Activated CD8-positive, alpha-beta T cell treated with anti-CD3 and anti-CD28 coated beads for 36 hours (primary cell): ENCODE measurements at regions not wholly inside any gene's neighbourhood (a gene's known extent, or its start where the extent isn't known, plus 50 kb on each side); places are given as distances from the start of the nearest gene placed in this dataset.

Source experiments
- ATAC-seq: fragments of 200-7000 bp; cut with Tn5 transposase; one replicate; pipeline ENCODE4 v1.10.0; 2021; ENCODE audit warnings: mild to moderate bottlenecking, moderate library complexity
- CTCF ChIA-PET: fragments of 350-600 bp; sonication (Branson Sonifier 250); formaldehyde crosslinking; loops from one replicate; lab custom pipeline; 2021; ENCODE audit warnings: antibody characterized with exemption; lab: Charles Lee
- POLR2A ChIA-PET: fragments of 350-600 bp; sonication (Branson Sonifier 250); formaldehyde crosslinking; loops from one replicate; lab custom pipeline; 2021; ENCODE audit warnings: antibody characterized with exemption; lab: Charles Lee
- DNase-seq: peaks from one replicate; pipeline ENCODE4 v3.0.0-alpha.2; 2020
- H3K27ac Mint-ChIP-seq: one replicate; pipeline ENCODE4 v1.8.0; 2021; ENCODE audit warnings: mild to moderate bottlenecking, mixed read lengths
- H3K27me3 Mint-ChIP-seq: one replicate; pipeline ENCODE4 v1.8.0; 2021; ENCODE audit warnings: mixed read lengths
- H3K36me3 Mint-ChIP-seq: one replicate; pipeline ENCODE4 v1.8.0; 2021; ENCODE audit warnings: low read depth, mixed read lengths
- H3K4me1 Mint-ChIP-seq: one replicate; pipeline ENCODE4 v1.8.0; 2021; ENCODE audit warnings: low read depth, mixed read lengths
- H3K4me3 Mint-ChIP-seq: one replicate; pipeline ENCODE4 v1.8.0; 2021; ENCODE audit warnings: mild to moderate bottlenecking, moderate library complexity, mixed read lengths
- H3K9me3 Mint-ChIP-seq: one replicate; pipeline ENCODE4 v1.8.0; 2021; ENCODE audit warnings: mixed read lengths
- CTCF ChIP-seq: fragments of 200-600 bp; IDR thresholded peaks from one replicate; pipeline ENCODE4 v1.8.0; 2022; ENCODE audit warnings: antibody characterized with exemption, mild to moderate bottlenecking
- intact Hi-C: fragments of 100-400 bp; cut with micrococcal nuclease; formaldehyde crosslinking; loops from one replicate; pipeline ENCODE4 v1.10.0; 2022

- DNase-seq (no peak), ATAC-seq (no peak)
- ChIA-PET POLR2A (no interaction called here), CTCF (no interaction called here)
- H3K4me1 Mint-ChIP-seq = no peaks in the 10 kb centered on the region
- no peak overlapping the region for H3K4me3 Mint-ChIP-seq
- H3K27ac Mint-ChIP-seq = no peak overlapping the region
- intact Hi-C loops = no loop called here
- no peaks in the 10 kb centered on the region for H3K36me3 Mint-ChIP-seq
- H3K9me3 Mint-ChIP-seq = no peaks in the 10 kb centered on the region
- TF ChIP-seq CTCF = no peak
- H3K27me3 Mint-ChIP-seq = no peaks in the 10 kb centered on the region
Measured at GRCh38 chr20:22799687-22800086, 215.3 kb upstream of the FOXA2 start.

DNA sequence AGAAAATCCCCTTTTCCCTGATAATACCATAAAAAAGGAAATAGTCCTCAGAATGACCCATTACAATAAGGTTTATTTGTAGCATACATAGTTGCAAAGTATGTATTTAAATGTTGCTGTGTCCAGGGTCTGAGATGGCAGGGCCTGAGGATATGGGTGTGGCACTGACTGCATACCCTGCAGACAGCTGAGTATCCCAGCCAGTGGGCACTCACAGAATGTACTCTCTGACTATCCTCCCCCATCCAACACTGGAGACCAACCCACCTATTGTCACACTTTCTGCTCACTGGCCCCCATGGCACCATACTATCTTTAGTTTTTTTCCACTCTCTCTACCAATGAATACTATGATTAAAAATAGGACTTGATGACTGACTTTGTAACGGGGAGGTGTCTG lies 215.8 kb upstream of the FOXA2 start:
- Mint-ChIP-seq H3K4me1 (no peaks in the 10 kb centered on the region), H3K27me3 (no peaks in the 10 kb centered on the region), H3K36me3 (no peaks in the 10 kb centered on the region), H3K9me3 (no peaks in the 10 kb centered on the region), H3K27ac (no peak overlapping the region), H3K4me3 (no peak overlapping the region)
- ATAC-seq (no peak), DNase-seq (no peak)
- intact Hi-C loops = no loop called here
- CTCF ChIA-PET = no interaction called here
- no peak for TF ChIP-seq CTCF
- POLR2A ChIA-PET = no interaction called here

DNA sequence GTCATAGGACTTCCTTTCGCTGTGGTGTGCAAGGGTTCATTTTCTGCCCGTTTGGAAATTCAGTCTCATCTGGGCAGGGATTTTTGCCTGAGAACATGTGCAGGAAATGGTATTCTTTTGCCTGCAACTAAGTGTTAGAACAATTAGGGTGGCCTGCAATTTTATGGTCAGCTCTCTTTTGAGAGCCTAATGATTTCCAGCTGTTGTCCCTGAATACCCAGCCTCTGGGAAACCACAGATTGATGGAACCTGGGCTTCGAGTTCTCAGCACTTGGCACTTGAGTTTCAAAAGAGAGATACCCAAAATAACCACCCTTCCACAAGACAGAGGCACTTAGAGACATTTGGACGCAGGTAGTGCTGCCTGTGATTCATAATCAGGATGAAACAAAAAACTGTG lies 217.2 kb upstream of the FOXA2 start:
- POLR2A ChIA-PET = no interaction called here
- Mint-ChIP-seq H3K9me3 (no peaks in the 10 kb centered on the region), H3K36me3 (no peaks in the 10 kb centered on the region), H3K27me3 (no peaks in the 10 kb centered on the region), H3K4me1 (no peaks in the 10 kb centered on the region), H3K27ac (no peak overlapping the region), H3K4me3 (no peak overlapping the region)
- intact Hi-C loops = no loop called here
- CTCF ChIA-PET = no interaction called here
- ATAC-seq (no peak), DNase-seq (no peak)
- no peak for TF ChIP-seq CTCF

DNA sequence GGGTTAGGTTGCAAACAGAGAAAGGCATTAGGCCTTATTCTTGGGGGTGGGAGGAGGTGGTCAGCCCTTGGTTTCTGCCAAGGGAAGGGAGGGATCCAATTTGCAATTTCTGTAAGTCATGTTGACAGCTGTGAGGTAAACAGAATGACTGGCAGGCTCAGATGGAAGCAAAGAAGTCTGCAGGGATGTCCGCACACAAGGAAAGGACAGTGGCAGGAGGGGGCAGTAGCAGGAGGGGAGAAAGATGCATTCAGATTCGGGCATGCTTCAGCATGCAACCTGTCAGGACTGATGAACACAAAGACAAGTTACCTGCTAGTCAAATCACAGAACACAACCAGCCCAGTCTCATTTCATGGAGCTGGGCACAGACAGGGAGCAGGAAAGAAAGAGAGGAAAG lies 217.9 kb upstream of the FOXA2 start:
- ATAC-seq (no peak), DNase-seq (no peak)
- Mint-ChIP-seq H3K36me3 (no peaks in the 10 kb centered on the region), H3K4me3 (no peak overlapping the region), H3K9me3 (no peaks in the 10 kb centered on the region), H3K4me1 (no peaks in the 10 kb centered on the region), H3K27ac (no peak overlapping the region), H3K27me3 (no peaks in the 10 kb centered on the region)
- ChIA-PET POLR2A (no interaction called here), CTCF (no interaction called here)
- TF ChIP-seq CTCF = no peak
- intact Hi-C loops = no loop called here

DNA sequence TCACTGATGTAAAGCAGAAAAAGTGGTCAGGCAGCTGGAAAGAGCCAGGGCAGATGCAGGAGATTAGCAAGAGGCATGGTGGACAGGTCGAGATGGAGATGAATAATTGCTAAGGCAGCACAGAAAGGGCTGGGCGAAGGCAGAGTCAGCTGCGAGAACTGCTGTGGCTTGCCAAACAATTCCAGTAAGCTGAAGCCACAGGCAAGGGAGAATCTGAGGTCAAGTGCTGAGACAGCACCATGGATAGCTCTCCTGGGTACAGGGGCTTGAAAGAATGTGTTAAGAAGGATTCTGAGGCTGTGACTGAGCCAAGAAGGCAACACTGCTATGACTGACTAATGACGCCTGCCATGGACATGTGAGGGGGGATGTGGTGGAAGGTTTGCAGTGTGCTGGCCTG lies 220.8 kb upstream of the FOXA2 start:
- intact Hi-C loops = no loop called here
- DNase-seq (no peak), ATAC-seq (no peak)
- H3K9me3 Mint-ChIP-seq = no peaks in the 10 kb centered on the region
- POLR2A ChIA-PET = interaction anchor here (0.5 to 0.6 kb wide), 2 partner anchors 86 to 1245 kb away, joined by 3 read pairs; no protein-coding TSS in a partner anchor
- H3K36me3 Mint-ChIP-seq = no peaks in the 10 kb centered on the region
- no peak overlapping the region for H3K4me3 Mint-ChIP-seq
- no peak overlapping the region for H3K27ac Mint-ChIP-seq
- no peak for TF ChIP-seq CTCF
- CTCF ChIA-PET = no interaction called here
- H3K27me3 Mint-ChIP-seq = no peaks in the 10 kb centered on the region
- H3K4me1 Mint-ChIP-seq = no peaks in the 10 kb centered on the region
